ENCODE measurements at regions not wholly inside any gene's neighbourhood (a gene's known extent, or its start where the extent isn't known, plus 50 kb on each side); places are given as distances from the start of the nearest gene placed in this dataset.
"Not testable (repeated sequence)": the region's sequence is repeated elsewhere in the genome, so short reads cannot be mapped to it uniquely, and the experiment has no call there.

GRCh38 chr10:16223618-16224017 lies 213.2 kb upstream of the PTER start:
- TF ChIP-seq, protein P1, sequence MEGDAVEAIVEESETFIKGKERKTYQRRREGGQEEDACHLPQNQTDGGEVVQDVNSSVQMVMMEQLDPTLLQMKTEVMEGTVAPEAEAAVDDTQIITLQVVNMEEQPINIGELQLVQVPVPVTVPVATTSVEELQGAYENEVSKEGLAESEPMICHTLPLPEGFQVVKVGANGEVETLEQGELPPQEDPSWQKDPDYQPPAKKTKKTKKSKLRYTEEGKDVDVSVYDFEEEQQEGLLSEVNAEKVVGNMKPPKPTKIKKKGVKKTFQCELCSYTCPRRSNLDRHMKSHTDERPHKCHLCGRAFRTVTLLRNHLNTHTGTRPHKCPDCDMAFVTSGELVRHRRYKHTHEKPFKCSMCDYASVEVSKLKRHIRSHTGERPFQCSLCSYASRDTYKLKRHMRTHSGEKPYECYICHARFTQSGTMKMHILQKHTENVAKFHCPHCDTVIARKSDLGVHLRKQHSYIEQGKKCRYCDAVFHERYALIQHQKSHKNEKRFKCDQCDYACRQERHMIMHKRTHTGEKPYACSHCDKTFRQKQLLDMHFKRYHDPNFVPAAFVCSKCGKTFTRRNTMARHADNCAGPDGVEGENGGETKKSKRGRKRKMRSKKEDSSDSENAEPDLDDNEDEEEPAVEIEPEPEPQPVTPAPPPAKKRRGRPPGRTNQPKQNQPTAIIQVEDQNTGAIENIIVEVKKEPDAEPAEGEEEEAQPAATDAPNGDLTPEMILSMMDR (conservative IDR thresholded peaks at IDR 0.05 in 1 of 2, IDR thresholded peaks at IDR 0.05 in 1 of 2; ENCODE audit: extremely low read depth in 1 of 2, insufficient read depth in 1 of 2, low read depth in 1 of 2, low read length in 2 of 2): not testable (repeated sequence)
- TF ChIP-seq EZH2 (IDR thresholded peaks at IDR 0.05; ENCODE audit: borderline replicate concordance, low read length): not testable (repeated sequence)

Data from mammary epithelial cell (primary cell).